ENCODE measurements at regions not wholly inside any gene's neighbourhood (a gene's known extent, or its start where the extent isn't known, plus 50 kb on each side); places are given as distances from the start of the nearest gene placed in this dataset.

GRCh38 chr22:49156662-49157285, 670.9 kb downstream of the BRD1 start:
- TF ChIP-seq, protein P1, sequence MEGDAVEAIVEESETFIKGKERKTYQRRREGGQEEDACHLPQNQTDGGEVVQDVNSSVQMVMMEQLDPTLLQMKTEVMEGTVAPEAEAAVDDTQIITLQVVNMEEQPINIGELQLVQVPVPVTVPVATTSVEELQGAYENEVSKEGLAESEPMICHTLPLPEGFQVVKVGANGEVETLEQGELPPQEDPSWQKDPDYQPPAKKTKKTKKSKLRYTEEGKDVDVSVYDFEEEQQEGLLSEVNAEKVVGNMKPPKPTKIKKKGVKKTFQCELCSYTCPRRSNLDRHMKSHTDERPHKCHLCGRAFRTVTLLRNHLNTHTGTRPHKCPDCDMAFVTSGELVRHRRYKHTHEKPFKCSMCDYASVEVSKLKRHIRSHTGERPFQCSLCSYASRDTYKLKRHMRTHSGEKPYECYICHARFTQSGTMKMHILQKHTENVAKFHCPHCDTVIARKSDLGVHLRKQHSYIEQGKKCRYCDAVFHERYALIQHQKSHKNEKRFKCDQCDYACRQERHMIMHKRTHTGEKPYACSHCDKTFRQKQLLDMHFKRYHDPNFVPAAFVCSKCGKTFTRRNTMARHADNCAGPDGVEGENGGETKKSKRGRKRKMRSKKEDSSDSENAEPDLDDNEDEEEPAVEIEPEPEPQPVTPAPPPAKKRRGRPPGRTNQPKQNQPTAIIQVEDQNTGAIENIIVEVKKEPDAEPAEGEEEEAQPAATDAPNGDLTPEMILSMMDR (IDR thresholded peaks at IDR 0.05 in 8 of 11, conservative IDR thresholded peaks at IDR 0.05 in 3 of 11): no peak
- TF ChIP-seq POLR2AphosphoS5 (IDR thresholded peaks at IDR 0.05) (no peak), POLR2A (IDR thresholded peaks at IDR 0.05) (no peak)

All from spleen (tissue), 7 donors.